ENCODE measurements at regions not wholly inside any gene's neighbourhood (a gene's known extent, or its start where the extent isn't known, plus 50 kb on each side); places are given as distances from the start of the nearest gene placed in this dataset.

GRCh38 chr2:234569776-234570430, 73.0 kb upstream of the ARL4C start:
- Histone ChIP-seq H3K27me3 (peaks cover 0 to 9% (median 0%) of the 10 kb centered on the region in 9 donors), H3K9me3 (no peaks in the 10 kb centered on the region), H3K27ac (no peak overlapping the region), H3K36me3 (no peaks in the 10 kb centered on the region), H3K4me1 (peaks cover 0 to 9% (median 0%) of the 10 kb centered on the region in 12 donors), H3K4me3 (no peak overlapping the region)
- DNase-seq (no peak), ATAC-seq (no peak)
- WGBS, 4 donors, result 78 to 90% (median 83%) methylated on average over 3 of the region's 3 CpGs
- TF ChIP-seq CTCF (IDR thresholded peaks at IDR 0.05), result no peak
- TF ChIP-seq POLR2A (IDR thresholded peaks at IDR 0.05), result no peak
- intact Hi-C loops (cut with DNase I), result no loop called here

GRCh38 chr2:234566622-234567021, 69.7 kb upstream of the ARL4C start:
- H3K4me1 ChIP-seq, result peaks cover 0 to 3% (median 0%) of the 10 kb centered on the region in 12 donors
- peaks cover 0 to 5% (median 0%) of the 10 kb centered on the region in 9 donors for H3K27me3 ChIP-seq
- H3K36me3 ChIP-seq, result no peaks in the 10 kb centered on the region
- no peak for DNase-seq
- H3K4me3 ChIP-seq, result no peak overlapping the region
- H3K9me3 ChIP-seq, result no peaks in the 10 kb centered on the region
- WGBS, 4 donors, result 87 to 91% (median 89%) methylated on average over 2 of the region's 2 CpGs
- no peak for ATAC-seq
- intact Hi-C loops (cut with DNase I), result no loop called here
- no peak overlapping the region for H3K27ac ChIP-seq
- TF ChIP-seq POLR2A (IDR thresholded peaks at IDR 0.05) (no peak), CTCF (IDR thresholded peaks at IDR 0.05) (no peak)

- peaks cover 0 to 3% (median 0%) of the 10 kb centered on the region in 12 donors for H3K9me3 ChIP-seq
- intact Hi-C loops (cut with DNase I), result no loop called here
- WGBS, 4 donors, result 76 to 85% (median 84%) methylated on average over 10 of the region's 10 CpGs
Observed at GRCh38 chr2:234565842-234566619, 69.2 kb upstream of the ARL4C start.

More at GRCh38 chr2:234565842-234566619, 69.2 kb upstream of the ARL4C start:
- Histone ChIP-seq H3K4me3 (no peak overlapping the region), H3K4me1 (no peaks in the 10 kb centered on the region), H3K27me3 (peaks cover 0 to 5% (median 0%) of the 10 kb centered on the region in 9 donors), H3K27ac (no peak overlapping the region), H3K36me3 (no peaks in the 10 kb centered on the region)
- TF ChIP-seq POLR2A (IDR thresholded peaks at IDR 0.05) (no peak), CTCF (IDR thresholded peaks at IDR 0.05) (no peak)
- DNase-seq (no peak), ATAC-seq (no peak)

All from heart left ventricle (tissue), 16 donors.